ENCODE measurements at regions not wholly inside any gene's neighbourhood (a gene's known extent, or its start where the extent isn't known, plus 50 kb on each side); places are given as distances from the start of the nearest gene placed in this dataset.

GRCh38 chr6:33956206-33956605 is 152.4 kb upstream of the MLN start:
- TF ChIP-seq CTCF (IDR thresholded peaks at IDR 0.05) (no peak), POLR2A (IDR thresholded peaks at IDR 0.05) (no peak), EP300 (IDR thresholded peaks at IDR 0.05) (no peak)

All from tibial nerve (tissue), 4 donors.